CD4-positive, alpha-beta T cell (primary cell): ENCODE measurements at regions not wholly inside any gene's neighbourhood (a gene's known extent, or its start where the extent isn't known, plus 50 kb on each side); places are given as distances from the start of the nearest gene placed in this dataset.

Experiments used
- ATAC-seq: fragments of 200-7000 bp; cut with Tn5 transposase; one replicate; pipeline ENCODE4 v1.10.0; 2022; ENCODE audit warnings: mild to moderate bottlenecking; ENCODE audit not compliant: poor library complexity
- CTCF ChIA-PET: fragments of 350-600 bp; sonication (Branson Sonifier 250); formaldehyde crosslinking; loops from one replicate; lab custom pipeline; 2021; ENCODE audit warnings: antibody characterized with exemption, inconsistent platforms; lab: Charles Lee
- POLR2A ChIA-PET: fragments of 350-600 bp; sonication (Branson Sonifier 250); formaldehyde crosslinking; loops from one replicate; lab custom pipeline; 2021; ENCODE audit warnings: antibody characterized with exemption, inconsistent platforms; lab: Charles Lee
- DNase-seq, 14 experiments: peaks; one replicate each; pipeline ENCODE4 v3.0.0-alpha.2; 2013 to 2020; ENCODE audit warnings: mixed read lengths in 2 of 14
- H3K27ac ChIP-seq, 2 donors: one replicate each; pipeline versions ENCODE4 v1.5.1 to v1.7.0; 2013; ENCODE audit warnings: low read length in 2 of 2, low read depth in 1 of 2, mild to moderate bottlenecking in 1 of 2
- H3K27me3 ChIP-seq, 2 experiments: 1 replicate in 1 of 2; 2 replicates in 1 of 2; pipeline versions ENCODE4 v1.6.1 to v1.7.0; 2013; ENCODE audit warnings: low read length in 2 of 2, control low read depth in 1 of 2, mild to moderate bottlenecking in 1 of 2, moderate library complexity in 1 of 2; ENCODE audit not compliant: insufficient read depth in 2 of 2, control insufficient read depth in 1 of 2
- H3K36me3 ChIP-seq: one replicate; pipeline ENCODE4 v1.6.1; 2013; ENCODE audit warnings: low read length, control low read depth; ENCODE audit not compliant: insufficient read depth
- H3K4me1 ChIP-seq: one replicate; pipeline ENCODE4 v1.6.1; 2013; ENCODE audit warnings: low read length, control low read depth; ENCODE audit not compliant: insufficient read depth
- H3K4me3 ChIP-seq: one replicate; pipeline ENCODE4 v1.5.1; 2013; ENCODE audit warnings: mild to moderate bottlenecking, low read length, moderate library complexity
- H3K9me3 ChIP-seq, 2 experiments: 1 replicate in 1 of 2; 2 replicates in 1 of 2; pipeline versions ENCODE4 v1.6.1 to v1.7.0; 2013; ENCODE audit warnings: low read length in 2 of 2, mild to moderate bottlenecking in 2 of 2, control low read depth in 1 of 2, moderate library complexity in 1 of 2; ENCODE audit not compliant: control insufficient read depth in 1 of 2, insufficient read depth in 1 of 2
- H3K27ac Mint-ChIP-seq: one replicate; pipeline ENCODE4 v1.8.0; 2020; ENCODE audit warnings: mixed read lengths
- H3K27me3 Mint-ChIP-seq: one replicate; pipeline ENCODE4 v1.8.0; 2021; ENCODE audit warnings: mixed read lengths
- H3K36me3 Mint-ChIP-seq: one replicate; pipeline ENCODE4 v1.8.0; 2021; ENCODE audit warnings: low read depth, mixed read lengths
- H3K4me1 Mint-ChIP-seq: one replicate; pipeline ENCODE4 v1.8.0; 2021; ENCODE audit warnings: low read depth, mixed read lengths
- H3K4me3 Mint-ChIP-seq: one replicate; pipeline ENCODE4 v1.8.0; 2020; ENCODE audit warnings: mild to moderate bottlenecking, mixed read lengths
- H3K9me3 Mint-ChIP-seq: one replicate; pipeline ENCODE4 v1.8.0; 2020; ENCODE audit warnings: mixed read lengths
- CTCF ChIP-seq: fragments of 200-600 bp; IDR thresholded peaks from one replicate; pipeline ENCODE4 v1.8.0; 2022; ENCODE audit warnings: antibody characterized with exemption, mild to moderate bottlenecking
- intact Hi-C, 2 experiments: fragments of 100-400 bp; cut with DNase I in 1 of 2; cut with micrococcal nuclease in 1 of 2; formaldehyde crosslinking; loops; one replicate each; pipeline versions ENCODE4 v1.15.1 to v1.9.0; 2023 to 2025; cut with DNase I, micrococcal nuclease

DNA sequence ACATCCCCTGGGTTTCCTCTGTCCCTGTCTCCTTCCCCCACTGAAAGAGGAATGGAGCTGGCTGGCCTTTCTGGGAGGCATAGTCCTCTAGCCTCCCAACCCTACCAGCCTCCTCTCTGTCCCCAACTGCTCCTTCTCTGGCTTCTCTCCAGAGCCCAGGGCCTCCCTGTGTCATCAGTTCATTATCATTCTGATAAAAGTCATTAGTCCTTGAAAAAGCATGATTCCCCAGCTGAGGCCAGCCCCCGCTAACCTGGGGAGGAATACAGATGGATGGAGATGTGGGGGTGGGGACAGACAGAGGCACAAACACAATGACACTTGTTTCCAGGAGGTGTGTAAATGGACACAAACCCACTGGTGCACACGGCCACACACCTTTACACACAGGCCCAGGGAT lies 73.6 kb upstream of the HSPA9 start:
- no peaks in the 10 kb centered on the region for H3K36me3 Mint-ChIP-seq
- ATAC-seq (no peak), DNase-seq (no peak)
- H3K4me3 ChIP-seq: no peak overlapping the region
- ChIA-PET POLR2A (no interaction called here), CTCF (no interaction called here)
- intact Hi-C loops: no loop called here
- peaks cover 0 to 11% of the 10 kb centered on the region in 2 experiments for H3K9me3 ChIP-seq
- H3K36me3 ChIP-seq: no peaks in the 10 kb centered on the region
- H3K27me3 Mint-ChIP-seq: peaks cover 95% of the 10 kb centered on the region
- H3K4me1 Mint-ChIP-seq: peaks cover 10% of the 10 kb centered on the region
- H3K4me3 Mint-ChIP-seq: no peak overlapping the region
- TF ChIP-seq CTCF: no peak
- H3K4me1 ChIP-seq: peaks cover 8% of the 10 kb centered on the region
- H3K27me3 ChIP-seq: peaks cover 87 to 100% of the 10 kb centered on the region in 2 experiments
- H3K27ac Mint-ChIP-seq: no peak overlapping the region
- H3K27ac ChIP-seq: no peak overlapping the region
- H3K9me3 Mint-ChIP-seq: no peaks in the 10 kb centered on the region

DNA sequence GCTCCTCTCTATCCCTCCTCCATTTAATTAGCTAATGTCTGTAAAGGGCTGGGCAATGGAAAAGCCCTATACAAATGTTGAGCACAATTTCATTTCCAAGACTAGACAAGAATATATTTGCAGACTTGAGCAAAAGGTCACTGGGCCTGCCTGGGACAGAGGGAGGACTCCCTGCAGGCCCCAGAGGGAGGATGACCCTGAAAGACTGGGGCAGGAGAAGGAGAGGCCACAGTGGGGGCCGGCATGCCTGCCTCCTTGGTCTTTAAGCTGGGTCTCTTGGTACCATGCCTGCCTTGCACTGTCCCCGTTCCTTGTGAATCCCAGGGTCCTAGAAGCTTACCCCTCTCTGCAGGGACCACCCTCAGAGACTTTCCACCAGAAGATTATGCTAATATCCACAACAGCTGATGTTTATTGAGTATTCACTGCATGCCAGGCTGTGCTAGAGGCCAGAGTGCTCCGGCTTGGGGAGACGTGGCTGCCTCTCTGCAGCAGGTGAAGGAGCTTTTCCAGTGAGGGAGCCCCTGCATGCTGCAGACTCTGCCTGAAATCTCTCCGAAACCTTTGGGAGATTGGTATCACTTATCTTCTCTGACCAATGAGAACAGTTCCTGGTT lies 72.7 kb upstream of the HSPA9 start:
- Mint-ChIP-seq H3K4me1 (peaks cover under 1% of the 10 kb centered on the region), H3K27me3 (peaks cover 95% of the 10 kb centered on the region), H3K9me3 (no peaks in the 10 kb centered on the region), H3K36me3 (no peaks in the 10 kb centered on the region), H3K27ac (no peak overlapping the region), H3K4me3 (no peak overlapping the region)
- intact Hi-C loops: no loop called here
- ChIA-PET POLR2A (no interaction called here), CTCF (no interaction called here)
- H3K4me3 ChIP-seq: no peak overlapping the region
- no peak overlapping the region for H3K27ac ChIP-seq
- DNase-seq (no peak), ATAC-seq (no peak)
- peaks cover 0 to 11% of the 10 kb centered on the region in 2 experiments for H3K9me3 ChIP-seq
- no peaks in the 10 kb centered on the region for H3K4me1 ChIP-seq
- no peaks in the 10 kb centered on the region for H3K36me3 ChIP-seq
- peaks cover 88 to 99% of the 10 kb centered on the region in 2 experiments for H3K27me3 ChIP-seq
- TF ChIP-seq CTCF: no peak

- Mint-ChIP-seq H3K4me3 (no peak overlapping the region), H3K27ac (no peak overlapping the region), H3K36me3 (no peaks in the 10 kb centered on the region), H3K9me3 (no peaks in the 10 kb centered on the region), H3K4me1 (no peaks in the 10 kb centered on the region), H3K27me3 (peaks cover 95% of the 10 kb centered on the region)
- DNase-seq (no peak), ATAC-seq (no peak)
- Histone ChIP-seq H3K27me3 (peaks cover 89 to 99% of the 10 kb centered on the region in 2 experiments), H3K9me3 (peaks cover 0 to 12% of the 10 kb centered on the region in 2 experiments), H3K36me3 (no peaks in the 10 kb centered on the region), H3K4me3 (no peak overlapping the region), H3K27ac (no peak overlapping the region), H3K4me1 (no peaks in the 10 kb centered on the region)
- POLR2A ChIA-PET: no interaction called here
- CTCF ChIA-PET: no interaction called here
- intact Hi-C loops: no loop called here
- no peak for TF ChIP-seq CTCF
Observed at GRCh38 chr5:138647261-138647788, 72.1 kb upstream of the HSPA9 start.
